WTC11 (cell line): ENCODE measurements at regions not wholly inside any gene's neighbourhood (a gene's known extent, or its start where the extent isn't known, plus 50 kb on each side); places are given as distances from the start of the nearest gene placed in this dataset.

Experiments used
- ATAC-seq: fragments of 200-7000 bp; cut with Tn5 transposase; 2 replicates; pipeline ENCODE4 v1.10.0; 2021; ENCODE audit warnings: mild to moderate bottlenecking, moderate library complexity
- CTCF ChIA-PET: fragments of 300-600 bp; sonication (Branson Sonifier 250); formaldehyde crosslinking; loops from one replicate; lab custom pipeline; 2021; ENCODE audit warnings: antibody characterized with exemption; lab: Charles Lee
- POLR2A ChIA-PET: fragments of 350-600 bp; sonication (Branson Sonifier 250); formaldehyde crosslinking; loops from one replicate; lab custom pipeline; 2021; ENCODE audit warnings: antibody characterized with exemption; lab: Charles Lee
- DNase-seq: peaks from one replicate; pipeline ENCODE4 v3.0.0; 2021; ENCODE audit warnings: low spot score
- H3K27ac Mint-ChIP-seq: 2 replicates; pipeline ENCODE4 v1.8.0; 2021; ENCODE audit warnings: mixed read lengths
- H3K27me3 Mint-ChIP-seq: 2 replicates; pipeline ENCODE4 v1.8.0; 2021; ENCODE audit warnings: low read depth, mild to moderate bottlenecking, moderate library complexity, mixed read lengths
- H3K36me3 Mint-ChIP-seq: 2 replicates; pipeline ENCODE4 v1.8.0; 2021; ENCODE audit warnings: mixed read lengths
- H3K4me1 Mint-ChIP-seq: 2 replicates; pipeline ENCODE4 v1.8.0; 2022; ENCODE audit warnings: mixed read lengths
- H3K4me3 Mint-ChIP-seq: 2 replicates; pipeline ENCODE4 v1.8.0; 2021; ENCODE audit warnings: mild to moderate bottlenecking, moderate library complexity, mixed read lengths
- H3K9me3 Mint-ChIP-seq: 2 replicates; pipeline ENCODE4 v1.8.0; 2021; ENCODE audit warnings: mixed read lengths
- ATF1 ChIP-seq: sonication (generic); formaldehyde crosslinking; IDR thresholded peaks from 2 replicates; pipeline ENCODE4 v1.8.1; 2023; ENCODE audit warnings: mild to moderate bottlenecking, moderate library complexity, missing genetic modification reagents
- CREB1 ChIP-seq: sonication (generic); formaldehyde crosslinking; IDR thresholded peaks from 2 replicates; pipeline ENCODE4 v1.8.0; 2023; ENCODE audit warnings: mild to moderate bottlenecking, missing genetic modification reagents
- CREM ChIP-seq: sonication (generic); formaldehyde crosslinking; IDR thresholded peaks from 2 replicates; pipeline ENCODE4 v1.8.1; 2022; ENCODE audit warnings: mild to moderate bottlenecking, missing genetic modification reagents, moderate library complexity
- ESRRA ChIP-seq: sonication (generic); formaldehyde crosslinking; IDR thresholded peaks from 2 replicates; pipeline ENCODE4 v1.8.1; 2022; ENCODE audit warnings: mild to moderate bottlenecking, missing genetic modification reagents, borderline replicate concordance
- MXD4 ChIP-seq: fragments of 250-450 bp; sonication (Bioruptor Pico); IDR thresholded peaks from 2 replicates; pipeline ENCODE4 v1.8.0; 2021; ENCODE audit warnings: mild to moderate bottlenecking, moderate library complexity, borderline replicate concordance
- MYBL2 ChIP-seq: sonication (generic); formaldehyde crosslinking; IDR thresholded peaks from 2 replicates; pipeline ENCODE4 v1.8.1; 2023; ENCODE audit warnings: mild to moderate bottlenecking, moderate library complexity, missing genetic modification reagents
- NFATC4 ChIP-seq: fragments of 250-450 bp; sonication (Bioruptor Pico); IDR thresholded peaks from 2 replicates; pipeline ENCODE4 v1.9.0; 2021; ENCODE audit warnings: mild to moderate bottlenecking
- NFE2L1 ChIP-seq: sonication (generic); formaldehyde crosslinking; IDR thresholded peaks from 2 replicates; pipeline ENCODE4 v1.8.1; 2023; ENCODE audit warnings: missing genetic modification reagents
- NFYB ChIP-seq: sonication (generic); formaldehyde crosslinking; conservative IDR thresholded peaks from 2 replicates; pipeline ENCODE4 v1.8.0; 2022; ENCODE audit warnings: low read depth, missing genetic modification reagents
- NR1H2 ChIP-seq: sonication (generic); formaldehyde crosslinking; IDR thresholded peaks from 2 replicates; pipeline ENCODE4 v1.9.0; 2021; ENCODE audit warnings: mild to moderate bottlenecking, moderate library complexity, missing genetic modification reagents
- OVOL2 ChIP-seq: fragments of 250-450 bp; sonication (Bioruptor Pico); IDR thresholded peaks from 2 replicates; pipeline ENCODE4 v1.9.0; 2021; ENCODE audit warnings: mild to moderate bottlenecking, borderline replicate concordance
- RORB ChIP-seq: fragments of 250-450 bp; sonication (Bioruptor Pico); IDR thresholded peaks from 2 replicates; pipeline ENCODE4 v1.9.0; 2021; ENCODE audit warnings: mild to moderate bottlenecking
- SOX15 ChIP-seq: fragments of 250-450 bp; sonication (Bioruptor Pico); IDR thresholded peaks from 2 replicates; pipeline ENCODE4 v1.9.0; 2021; ENCODE audit warnings: mild to moderate bottlenecking
- TCF7 ChIP-seq: sonication (generic); formaldehyde crosslinking; IDR thresholded peaks from 2 replicates; pipeline ENCODE4 v1.8.0; 2022; ENCODE audit warnings: mild to moderate bottlenecking, low read depth, missing genetic modification reagents, moderate library complexity
- TEAD1 ChIP-seq: sonication (generic); formaldehyde crosslinking; IDR thresholded peaks from 2 replicates; pipeline ENCODE4 v1.8.0; 2022; ENCODE audit warnings: mild to moderate bottlenecking, missing genetic modification reagents
- ZNF121 ChIP-seq: sonication (generic); formaldehyde crosslinking; IDR thresholded peaks from 2 replicates; pipeline ENCODE4 v1.8.0; 2023; ENCODE audit warnings: missing genetic modification reagents
- ZNF396 ChIP-seq: fragments of 250-450 bp; sonication (Bioruptor Pico); IDR thresholded peaks from 2 replicates; pipeline ENCODE4 v1.8.0; 2021; ENCODE audit warnings: mild to moderate bottlenecking, moderate library complexity, borderline replicate concordance
- TF ChIP-seq, protein P1 (sequence below): fragments of 250-450 bp; sonication (Bioruptor Pico); IDR thresholded peaks from 2 replicates; pipeline ENCODE4 v2.1.2; 2022; ENCODE audit warnings: mild to moderate bottlenecking, moderate library complexity
- TF ChIP-seq, protein P2 (sequence below): fragments of 250-450 bp; sonication (Bioruptor Pico); IDR thresholded peaks from 2 replicates; pipeline ENCODE4 v1.9.0; 2021; ENCODE audit warnings: mild to moderate bottlenecking, borderline replicate concordance
- TF ChIP-seq, protein P3 (sequence below): fragments of 250-450 bp; sonication (Bioruptor Pico); conservative IDR thresholded peaks from 2 replicates; pipeline ENCODE4 v1.9.0; 2021; ENCODE audit warnings: mild to moderate bottlenecking
- TF ChIP-seq, protein P4 (sequence below): sonication (generic); formaldehyde crosslinking; IDR thresholded peaks from 2 replicates; pipeline ENCODE4 v1.8.0; 2022; ENCODE audit warnings: missing genetic modification reagents

DNA sequence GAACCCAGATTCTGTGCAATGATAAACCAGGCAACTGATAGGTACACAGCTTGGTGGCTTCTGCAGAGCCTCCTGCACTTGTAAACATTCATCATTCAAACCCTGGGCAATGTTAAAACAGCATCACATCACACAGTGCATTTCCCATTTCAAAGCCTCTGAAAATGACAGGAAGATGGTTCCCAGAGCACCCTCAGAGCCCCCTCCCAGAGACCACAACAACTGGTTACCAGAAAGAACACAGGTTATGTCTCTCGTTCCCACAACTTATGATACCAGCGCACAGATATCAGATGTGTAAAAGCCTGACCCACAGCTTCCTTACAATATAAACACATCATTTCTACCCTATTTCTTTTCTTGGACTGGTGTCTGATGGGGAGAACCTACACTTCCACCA, 248.7 kb downstream of the AUH start (continued):
- TF ChIP-seq, protein P1, sequence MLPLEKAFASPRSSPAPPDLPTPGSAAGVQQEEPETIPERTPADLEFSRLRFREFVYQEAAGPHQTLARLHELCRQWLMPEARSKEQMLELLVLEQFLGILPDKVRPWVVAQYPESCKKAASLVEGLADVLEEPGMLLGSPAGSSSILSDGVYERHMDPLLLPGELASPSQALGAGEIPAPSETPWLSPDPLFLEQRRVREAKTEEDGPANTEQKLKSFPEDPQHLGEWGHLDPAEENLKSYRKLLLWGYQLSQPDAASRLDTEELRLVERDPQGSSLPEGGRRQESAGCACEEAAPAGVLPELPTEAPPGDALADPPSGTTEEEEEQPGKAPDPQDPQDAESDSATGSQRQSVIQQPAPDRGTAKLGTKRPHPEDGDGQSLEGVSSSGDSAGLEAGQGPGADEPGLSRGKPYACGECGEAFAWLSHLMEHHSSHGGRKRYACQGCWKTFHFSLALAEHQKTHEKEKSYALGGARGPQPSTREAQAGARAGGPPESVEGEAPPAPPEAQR: no peak
- TF ChIP-seq NFATC4 (CRISPR knock-in tag) (no peak), TCF7 (CRISPR knock-in tag) (no peak), MXD4 (no peak), ZNF396 (no peak), ESRRA (no peak)
- TF ChIP-seq, protein P2, sequence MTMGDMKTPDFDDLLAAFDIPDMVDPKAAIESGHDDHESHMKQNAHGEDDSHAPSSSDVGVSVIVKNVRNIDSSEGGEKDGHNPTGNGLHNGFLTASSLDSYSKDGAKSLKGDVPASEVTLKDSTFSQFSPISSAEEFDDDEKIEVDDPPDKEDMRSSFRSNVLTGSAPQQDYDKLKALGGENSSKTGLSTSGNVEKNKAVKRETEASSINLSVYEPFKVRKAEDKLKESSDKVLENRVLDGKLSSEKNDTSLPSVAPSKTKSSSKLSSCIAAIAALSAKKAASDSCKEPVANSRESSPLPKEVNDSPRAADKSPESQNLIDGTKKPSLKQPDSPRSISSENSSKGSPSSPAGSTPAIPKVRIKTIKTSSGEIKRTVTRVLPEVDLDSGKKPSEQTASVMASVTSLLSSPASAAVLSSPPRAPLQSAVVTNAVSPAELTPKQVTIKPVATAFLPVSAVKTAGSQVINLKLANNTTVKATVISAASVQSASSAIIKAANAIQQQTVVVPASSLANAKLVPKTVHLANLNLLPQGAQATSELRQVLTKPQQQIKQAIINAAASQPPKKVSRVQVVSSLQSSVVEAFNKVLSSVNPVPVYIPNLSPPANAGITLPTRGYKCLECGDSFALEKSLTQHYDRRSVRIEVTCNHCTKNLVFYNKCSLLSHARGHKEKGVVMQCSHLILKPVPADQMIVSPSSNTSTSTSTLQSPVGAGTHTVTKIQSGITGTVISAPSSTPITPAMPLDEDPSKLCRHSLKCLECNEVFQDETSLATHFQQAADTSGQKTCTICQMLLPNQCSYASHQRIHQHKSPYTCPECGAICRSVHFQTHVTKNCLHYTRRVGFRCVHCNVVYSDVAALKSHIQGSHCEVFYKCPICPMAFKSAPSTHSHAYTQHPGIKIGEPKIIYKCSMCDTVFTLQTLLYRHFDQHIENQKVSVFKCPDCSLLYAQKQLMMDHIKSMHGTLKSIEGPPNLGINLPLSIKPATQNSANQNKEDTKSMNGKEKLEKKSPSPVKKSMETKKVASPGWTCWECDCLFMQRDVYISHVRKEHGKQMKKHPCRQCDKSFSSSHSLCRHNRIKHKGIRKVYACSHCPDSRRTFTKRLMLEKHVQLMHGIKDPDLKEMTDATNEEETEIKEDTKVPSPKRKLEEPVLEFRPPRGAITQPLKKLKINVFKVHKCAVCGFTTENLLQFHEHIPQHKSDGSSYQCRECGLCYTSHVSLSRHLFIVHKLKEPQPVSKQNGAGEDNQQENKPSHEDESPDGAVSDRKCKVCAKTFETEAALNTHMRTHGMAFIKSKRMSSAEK: no peak

DNA sequence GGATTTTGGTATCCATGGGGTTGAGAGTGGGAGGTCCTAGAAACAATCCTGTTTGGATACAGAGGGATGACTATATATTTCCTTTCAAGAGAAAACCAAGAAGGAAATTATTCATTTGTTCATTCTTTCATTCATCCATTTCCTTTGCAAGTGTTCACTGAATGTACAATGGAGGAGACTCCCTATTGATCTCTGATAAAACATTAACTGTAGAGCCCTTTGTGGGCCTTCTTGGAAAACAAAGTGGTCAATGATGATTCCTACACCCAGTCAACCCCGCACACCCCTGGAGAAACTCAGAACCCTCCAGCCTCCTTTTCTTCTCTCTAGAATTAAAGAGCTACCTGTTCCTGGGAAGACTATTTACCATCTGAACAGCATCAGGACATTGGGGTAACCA, 247.3 kb downstream of the AUH start:
- H3K27me3 Mint-ChIP-seq: no peaks in the 10 kb centered on the region; the same call in 1 of the 2 replicates

More for the DNA sequence above, 247.3 kb downstream of the AUH start:
- TF ChIP-seq ATF1 (no peak), NFYB (CRISPR knock-in tag) (no peak), TEAD1 (CRISPR knock-in tag) (no peak), CREB1 (CRISPR knock-in tag) (no peak), OVOL2 (no peak), ZNF121 (CRISPR knock-in tag) (no peak), MYBL2 (CRISPR knock-in tag) (no peak), RORB (CRISPR knock-in tag) (no peak), NR1H2 (CRISPR knock-in tag) (no peak), CREM (CRISPR knock-in tag) (no peak), NFE2L1 (no peak), SOX15 (CRISPR knock-in tag) (no peak)
- TF ChIP-seq, protein P3, sequence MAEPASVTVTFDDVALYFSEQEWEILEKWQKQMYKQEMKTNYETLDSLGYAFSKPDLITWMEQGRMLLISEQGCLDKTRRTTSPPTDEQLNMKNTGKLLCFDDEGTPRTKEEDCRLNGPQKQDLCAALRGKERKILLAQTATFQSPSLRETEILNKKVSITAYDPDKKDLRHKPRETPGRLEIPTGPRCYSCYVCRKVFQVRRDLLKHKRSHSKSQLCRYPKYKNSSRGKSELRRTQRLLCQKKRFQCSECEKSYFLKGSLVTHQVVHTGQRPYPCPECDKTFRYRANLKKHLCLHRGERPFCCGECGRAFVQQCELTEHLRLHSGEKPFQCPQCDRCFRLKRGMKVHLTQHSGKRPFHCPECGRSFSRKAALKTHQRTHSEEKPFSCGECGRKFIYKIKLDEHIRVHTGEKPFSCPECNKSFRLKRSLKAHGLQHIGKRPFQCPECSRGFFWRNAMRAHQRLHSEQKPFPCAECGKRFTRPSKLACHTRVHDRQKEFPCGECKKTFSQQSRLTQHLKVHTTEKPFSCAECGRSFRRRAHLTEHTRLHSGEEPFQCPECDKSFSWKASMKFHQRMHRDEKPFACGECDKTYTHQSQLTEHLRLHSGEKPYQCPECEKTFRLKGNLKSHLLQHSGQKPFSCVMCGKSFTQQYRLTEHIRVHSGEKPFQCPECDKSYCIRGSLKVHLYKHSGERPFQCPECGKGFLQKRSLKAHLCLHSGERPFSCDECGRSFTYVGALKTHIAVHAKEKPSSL (CRISPR knock-in tag): no peak
- TF ChIP-seq, protein P4, sequence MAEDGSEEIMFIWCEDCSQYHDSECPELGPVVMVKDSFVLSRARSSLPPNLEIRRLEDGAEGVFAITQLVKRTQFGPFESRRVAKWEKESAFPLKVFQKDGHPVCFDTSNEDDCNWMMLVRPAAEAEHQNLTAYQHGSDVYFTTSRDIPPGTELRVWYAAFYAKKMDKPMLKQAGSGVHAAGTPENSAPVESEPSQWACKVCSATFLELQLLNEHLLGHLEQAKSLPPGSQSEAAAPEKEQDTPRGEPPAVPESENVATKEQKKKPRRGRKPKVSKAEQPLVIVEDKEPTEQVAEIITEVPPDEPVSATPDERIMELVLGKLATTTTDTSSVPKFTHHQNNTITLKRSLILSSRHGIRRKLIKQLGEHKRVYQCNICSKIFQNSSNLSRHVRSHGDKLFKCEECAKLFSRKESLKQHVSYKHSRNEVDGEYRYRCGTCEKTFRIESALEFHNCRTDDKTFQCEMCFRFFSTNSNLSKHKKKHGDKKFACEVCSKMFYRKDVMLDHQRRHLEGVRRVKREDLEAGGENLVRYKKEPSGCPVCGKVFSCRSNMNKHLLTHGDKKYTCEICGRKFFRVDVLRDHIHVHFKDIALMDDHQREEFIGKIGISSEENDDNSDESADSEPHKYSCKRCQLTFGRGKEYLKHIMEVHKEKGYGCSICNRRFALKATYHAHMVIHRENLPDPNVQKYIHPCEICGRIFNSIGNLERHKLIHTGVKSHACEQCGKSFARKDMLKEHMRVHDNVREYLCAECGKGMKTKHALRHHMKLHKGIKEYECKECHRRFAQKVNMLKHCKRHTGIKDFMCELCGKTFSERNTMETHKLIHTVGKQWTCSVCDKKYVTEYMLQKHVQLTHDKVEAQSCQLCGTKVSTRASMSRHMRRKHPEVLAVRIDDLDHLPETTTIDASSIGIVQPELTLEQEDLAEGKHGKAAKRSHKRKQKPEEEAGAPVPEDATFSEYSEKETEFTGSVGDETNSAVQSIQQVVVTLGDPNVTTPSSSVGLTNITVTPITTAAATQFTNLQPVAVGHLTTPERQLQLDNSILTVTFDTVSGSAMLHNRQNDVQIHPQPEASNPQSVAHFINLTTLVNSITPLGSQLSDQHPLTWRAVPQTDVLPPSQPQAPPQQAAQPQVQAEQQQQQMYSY (CRISPR knock-in tag): no peak
- TF ChIP-seq, all 79 proteins: peak for 0
- Mint-ChIP-seq H3K4me3 (no peak overlapping the region), H3K36me3 (peaks cover 43% of the 10 kb centered on the region), H3K27ac (no peak overlapping the region), H3K4me1 (peaks cover 19% of the 10 kb centered on the region), H3K9me3 (peaks cover 41% of the 10 kb centered on the region)
- ChIA-PET CTCF (no interaction called here), POLR2A (no interaction called here)
- DNase-seq: no peak
- ATAC-seq: no peak
